Renal pelvis (tissue), 1 donor: ENCODE measurements at regions not wholly inside any gene's neighbourhood (a gene's known extent, or its start where the extent isn't known, plus 50 kb on each side); places are given as distances from the start of the nearest gene placed in this dataset.
"Not testable (repeated sequence)": the region's sequence is repeated elsewhere in the genome, so short reads cannot be mapped to it uniquely, and the experiment has no call there.

Source experiments
- DNase-seq: peaks from one replicate; pipeline ENCODE4 v3.0.0-alpha.2; 2013

GRCh38 chr6:26173836-26174145, 86.6 kb downstream of the HFE start:
- DNase-seq: no peak

- DNase-seq: no peak
Measured at GRCh38 chr6:26175033-26175427, 87.8 kb downstream of the HFE start.

- no peak for DNase-seq
Measured at GRCh38 chr6:26175428-26176181, 88.4 kb downstream of the HFE start.

DNA sequence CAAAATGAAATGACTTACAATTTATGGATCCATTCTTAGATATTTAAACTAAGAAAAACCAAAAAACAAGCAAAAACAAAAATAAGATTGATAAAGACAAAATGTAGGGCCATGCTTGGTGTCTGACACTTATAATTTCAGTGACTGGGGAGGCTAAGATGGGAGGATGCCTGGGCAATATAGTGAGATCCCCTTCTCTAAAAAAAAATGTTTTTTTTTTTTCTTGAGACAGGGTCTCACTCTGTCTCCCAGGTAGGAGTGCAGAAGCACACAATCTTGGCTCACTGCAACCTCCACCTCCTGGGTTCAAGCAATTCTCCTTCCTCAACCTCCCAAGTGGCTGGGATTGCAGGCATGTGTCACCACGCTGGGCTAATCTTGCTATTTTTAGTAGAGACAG, 92.4 kb downstream of the HFE start:
- DNase-seq: no peak

- DNase-seq: no peak
Measured at GRCh38 chr6:26180346-26180745, 93.1 kb downstream of the HFE start.

- DNase-seq: no peak
Measured at GRCh38 chr6:26183237-26183580, 96.0 kb downstream of the HFE start.

DNA sequence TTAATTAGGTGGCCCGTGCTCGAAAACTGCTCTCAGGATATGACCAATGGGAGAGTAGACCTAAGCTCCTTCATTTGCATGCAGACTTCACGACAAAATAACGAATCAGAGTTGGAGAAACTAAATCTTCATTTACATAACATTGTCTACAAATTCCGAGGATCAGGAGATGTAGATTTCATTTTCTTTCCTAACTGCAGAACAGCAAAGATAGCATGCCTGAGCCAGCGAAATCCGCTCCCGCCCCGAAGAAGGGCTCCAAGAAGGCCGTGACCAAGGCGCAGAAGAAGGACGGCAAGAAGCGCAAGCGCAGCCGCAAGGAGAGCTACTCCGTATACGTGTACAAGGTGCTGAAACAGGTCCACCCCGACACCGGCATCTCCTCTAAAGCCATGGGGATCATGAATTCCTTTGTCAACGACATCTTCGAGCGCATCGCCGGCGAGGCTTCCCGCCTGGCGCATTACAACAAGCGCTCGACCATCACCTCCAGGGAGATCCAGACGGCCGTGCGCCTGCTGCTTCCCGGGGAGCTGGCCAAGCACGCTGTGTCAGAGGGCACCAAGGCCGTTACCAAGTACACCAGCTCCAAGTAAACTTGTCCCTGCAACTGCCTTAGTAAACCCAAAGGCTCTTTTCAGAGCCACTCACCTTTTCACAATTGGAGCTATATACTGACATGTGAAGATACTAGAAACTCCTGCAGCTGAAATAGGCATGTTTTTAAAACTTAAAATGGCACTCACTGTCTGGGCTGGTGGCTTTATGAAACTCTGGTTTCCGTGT, 96.5 kb downstream of the HFE start:
- peak; percentile 95 for DNase-seq

DNA sequence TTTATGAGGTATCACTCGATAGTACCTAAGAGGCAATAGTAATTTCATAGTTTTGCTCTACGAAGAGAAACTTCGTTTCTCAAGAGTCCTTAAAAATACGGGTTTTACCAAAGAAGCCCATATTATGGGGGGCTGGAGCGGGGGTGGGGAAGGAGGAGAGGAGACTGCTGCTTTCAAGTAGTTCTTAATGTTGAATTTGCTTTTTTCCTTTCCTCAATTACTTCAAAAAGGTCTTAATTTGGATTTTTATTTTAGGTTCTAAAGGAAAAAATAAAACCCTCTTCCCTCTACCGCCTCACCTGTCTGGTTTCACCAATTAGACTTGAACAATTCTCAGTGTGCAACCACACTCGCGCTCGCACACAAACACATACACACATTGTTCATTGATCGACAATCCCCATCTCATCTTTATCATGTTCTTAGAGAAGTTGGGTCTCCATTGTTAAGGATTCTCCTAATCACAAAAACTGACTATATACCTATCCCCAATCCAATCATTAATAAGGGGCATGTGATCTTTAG, 97.2 kb downstream of the HFE start:
- DNase-seq: no peak

DNA sequence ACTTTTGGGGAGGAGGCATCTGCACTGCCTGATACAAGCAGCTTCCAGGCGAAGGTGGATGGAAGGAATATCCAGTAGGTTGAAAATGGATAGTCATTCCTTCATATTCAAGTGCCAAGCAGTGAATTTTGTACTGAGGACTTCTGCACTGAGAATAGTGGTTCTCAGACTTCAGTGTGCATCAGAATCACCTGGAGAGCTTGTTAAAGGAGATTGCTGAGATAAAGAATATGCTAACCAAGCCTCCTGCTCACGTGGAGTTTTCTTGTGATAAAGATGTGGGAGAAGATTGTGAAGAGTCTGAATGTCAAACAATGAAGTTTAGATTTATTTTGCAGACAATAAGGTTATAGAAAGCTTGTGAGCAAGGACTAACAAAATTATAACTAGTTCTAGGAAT, 97.8 kb downstream of the HFE start:
- no peak for DNase-seq

GRCh38 chr6:26185802-26186201, 98.6 kb downstream of the HFE start:
- DNase-seq: no peak

GRCh38 chr6:26186652-26187051, 99.4 kb downstream of the HFE start:
- no peak for DNase-seq

GRCh38 chr6:26187292-26187691, 100.1 kb downstream of the HFE start:
- no peak for DNase-seq

- DNase-seq: no peak
Measured at GRCh38 chr6:26187981-26188635, 100.9 kb downstream of the HFE start.

DNA sequence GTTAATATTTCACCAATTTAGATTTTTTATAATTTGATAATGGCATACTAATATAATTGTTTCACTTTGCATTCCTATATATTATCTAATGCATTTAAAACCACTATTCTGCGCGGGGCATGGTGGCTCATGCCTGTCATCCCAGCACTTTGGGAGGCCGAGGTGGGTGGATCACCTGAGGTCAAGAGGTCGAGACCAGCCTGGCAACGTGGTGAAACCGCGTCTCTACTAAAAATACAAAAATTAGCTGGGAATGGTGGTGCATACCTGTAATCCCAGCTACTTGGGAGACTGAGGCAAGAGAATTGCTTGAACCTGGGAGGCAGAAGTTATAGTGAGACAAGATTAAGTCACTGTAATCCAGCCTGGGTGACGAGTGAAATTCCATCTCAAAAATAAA, 104.3 kb downstream of the HFE start:
- DNase-seq: not testable (repeated sequence)

DNA sequence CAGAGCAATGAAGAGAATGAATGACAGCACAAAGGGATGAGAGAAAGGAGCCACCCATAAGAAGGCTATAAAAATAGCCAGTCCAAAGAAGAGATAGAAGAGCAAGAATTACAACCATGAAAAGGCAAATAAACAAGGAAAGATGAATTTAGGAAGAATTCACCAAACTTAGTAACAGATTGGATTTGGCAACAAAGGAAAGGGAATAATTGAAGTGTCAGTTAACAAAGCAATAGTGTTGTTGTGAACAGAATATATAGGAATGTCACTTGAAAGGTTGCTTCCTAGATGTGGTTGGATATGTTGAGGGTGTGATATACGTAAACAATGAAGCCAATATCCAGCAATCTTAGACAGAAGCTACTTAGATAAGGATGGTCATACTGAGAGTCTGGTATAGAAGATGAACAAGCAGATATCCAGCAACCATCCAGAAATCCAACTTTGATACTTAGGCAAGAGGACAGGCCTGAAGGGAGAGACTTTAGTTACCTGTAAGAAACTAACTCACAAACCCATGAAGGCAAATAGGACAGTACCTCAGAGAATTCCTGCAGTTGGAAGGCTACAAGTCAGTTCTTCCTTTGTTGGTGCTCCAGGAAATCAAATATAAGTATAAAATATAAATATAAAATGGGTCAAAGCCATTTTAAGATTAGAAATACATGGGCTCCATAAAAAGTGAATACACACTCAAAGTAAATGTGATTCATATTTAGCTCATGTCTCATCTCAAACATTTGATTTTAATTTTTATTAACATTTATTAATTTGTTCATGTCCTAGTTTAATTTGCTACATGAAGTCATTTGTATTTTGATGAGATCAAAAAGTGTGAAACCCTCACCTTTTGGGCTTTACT, 106.5 kb downstream of the HFE start:
- DNase-seq: no peak

- DNase-seq: no peak
Measured at GRCh38 chr6:26194329-26194701, 107.1 kb downstream of the HFE start.

GRCh38 chr6:26194816-26195375, 107.7 kb downstream of the HFE start:
- no peak for DNase-seq

GRCh38 chr6:26195376-26195923, 108.2 kb downstream of the HFE start:
- peak; percentile 95 for DNase-seq

DNA sequence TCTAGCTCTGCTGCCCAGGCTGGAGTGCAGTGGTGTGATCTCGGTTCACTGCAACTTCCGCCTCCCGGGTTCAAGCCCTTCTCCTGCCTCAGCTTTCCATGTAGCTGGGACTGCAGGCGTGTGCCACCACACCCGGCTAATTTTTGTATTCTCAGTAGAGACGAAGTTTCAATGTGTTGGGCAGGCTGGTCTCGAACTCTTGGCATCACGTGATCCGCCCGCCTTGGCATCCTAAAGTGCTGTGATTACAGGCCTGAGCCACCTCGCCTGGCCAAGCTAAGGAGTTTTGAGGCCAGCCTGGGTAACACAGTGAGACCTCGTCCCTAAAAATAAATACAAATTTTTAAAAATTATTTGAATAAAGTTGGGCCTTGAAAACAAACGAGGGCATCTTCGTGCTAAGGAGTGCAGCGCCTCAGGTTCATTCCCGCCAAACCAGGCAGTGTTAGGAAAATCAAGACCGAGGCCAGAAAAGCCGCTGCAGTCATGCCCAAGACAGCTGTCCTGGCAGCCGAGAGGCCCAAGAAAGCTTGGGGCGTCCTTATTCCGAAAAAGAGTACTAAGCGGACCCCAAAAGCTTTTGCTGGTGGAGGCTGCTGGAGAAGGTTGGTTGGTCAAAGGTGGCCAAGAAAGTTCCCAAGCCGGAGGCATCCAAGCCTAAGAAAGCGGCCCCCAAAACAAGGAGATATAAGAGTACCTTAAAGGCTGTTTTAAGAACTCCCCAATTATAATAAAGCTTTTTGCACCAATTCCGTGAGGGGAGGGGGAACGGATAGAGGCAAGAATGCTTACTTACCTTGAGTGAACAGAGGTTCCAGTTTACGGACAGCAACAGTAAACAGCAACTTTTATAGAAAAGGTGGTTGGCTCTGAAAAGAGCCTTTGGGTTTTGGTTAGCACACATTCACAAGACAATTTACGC, 109.0 kb downstream of the HFE start:
- DNase-seq: no peak
